CD14-positive monocyte (primary cell): ENCODE measurements at regions not wholly inside any gene's neighbourhood (a gene's known extent, or its start where the extent isn't known, plus 50 kb on each side); places are given as distances from the start of the nearest gene placed in this dataset.

Source experiments
- DNase-seq, 3 donors: peaks; one replicate each; pipeline ENCODE4 v3.0.0-alpha.2; 2011 to 2022
- H2AFZ ChIP-seq: 2 replicates; pipeline ENCODE4 v1.6.0; 2012; ENCODE audit warnings: mild to moderate bottlenecking, low read depth, low read length, inconsistent platforms; ENCODE audit not compliant: insufficient read depth, poor library complexity, severe bottlenecking
- H3K27ac ChIP-seq, 2 donors: 1 replicate in 1 of 2; 2 replicates in 1 of 2; pipeline ENCODE4 v1.5.1; 2012 to 2013; ENCODE audit warnings: low read length in 2 of 2, control low read depth in 1 of 2, inconsistent platforms in 1 of 2, low read depth in 1 of 2, mild to moderate bottlenecking in 1 of 2
- H3K27me3 ChIP-seq, 2 donors: one replicate each; pipeline versions ENCODE4 v1.6.0 to v1.6.1; 2011 to 2013; ENCODE audit warnings: low read length in 2 of 2; ENCODE audit not compliant: control insufficient read depth in 2 of 2, insufficient read depth in 2 of 2
- H3K36me3 ChIP-seq, 2 donors: replicated peaks in 1 of 2; 1 replicate in 1 of 2; 2 replicates in 1 of 2; pipeline versions ENCODE4 v1.5.1 to v1.6.1; 2012 to 2013; ENCODE audit warnings: low read length in 2 of 2, control low read depth in 1 of 2, inconsistent platforms in 1 of 2, mild to moderate bottlenecking in 1 of 2; ENCODE audit not compliant: insufficient read depth in 2 of 2, control insufficient read depth in 1 of 2
- H3K4me1 ChIP-seq, 2 donors: 1 replicate in 1 of 2; 2 replicates in 1 of 2; pipeline versions ENCODE4 v1.5.1 to v1.6.1; 2012 to 2013; ENCODE audit warnings: low read length in 2 of 2, control low read depth in 1 of 2, inconsistent platforms in 1 of 2, mild to moderate bottlenecking in 1 of 2, moderate library complexity in 1 of 2; ENCODE audit not compliant: insufficient read depth in 2 of 2, control insufficient read depth in 1 of 2
- H3K4me2 ChIP-seq: replicated peaks from 2 replicates; pipeline ENCODE3; 2012; ENCODE audit warnings: low read length, moderate library complexity, mild to moderate bottlenecking; ENCODE audit not compliant: poor library complexity, severe bottlenecking; ENCODE audit errors: extremely low read depth
- H3K4me3 ChIP-seq, 3 experiments: fragments of 200-600 bp in 1 of 3; sonication (generic) in 1 of 3; replicated peaks in 1 of 3; 1 replicate in 2 of 3; 2 replicates in 1 of 3; pipeline ENCODE4 v1.5.1; 2011 to 2013; ENCODE audit warnings: low read length in 3 of 3, mild to moderate bottlenecking in 3 of 3, control low read depth in 2 of 3, low read depth in 2 of 3, inconsistent platforms in 1 of 3, moderate library complexity in 1 of 3
- H3K79me2 ChIP-seq: 2 replicates; pipeline ENCODE4 v1.6.0; 2012; ENCODE audit warnings: mild to moderate bottlenecking, control low read depth, inconsistent platforms, low read length, moderate library complexity; ENCODE audit not compliant: insufficient read depth
- H3K9ac ChIP-seq: 2 replicates; pipeline ENCODE4 v1.6.0; 2017; ENCODE audit warnings: low read length, mild to moderate bottlenecking; ENCODE audit not compliant: insufficient read depth, poor library complexity, severe bottlenecking
- H3K9me3 ChIP-seq, 2 donors: replicated peaks in 1 of 2; 1 replicate in 1 of 2; 2 replicates in 1 of 2; pipeline versions ENCODE4 v1.5.1 to v1.6.1; 2012 to 2013; ENCODE audit warnings: low read length in 2 of 2, control low read depth in 1 of 2; ENCODE audit not compliant: control insufficient read depth in 1 of 2, insufficient read depth in 1 of 2
- H4K20me1 ChIP-seq: 2 replicates; pipeline ENCODE4 v1.6.0; 2012; ENCODE audit warnings: mild to moderate bottlenecking, low read length, control low read depth, moderate library complexity; ENCODE audit not compliant: insufficient read depth
- H3K27ac Mint-ChIP-seq, 7 donors: one replicate each; pipeline ENCODE4 v1.8.0; 2020; ENCODE audit warnings: mild to moderate bottlenecking in 7 of 7, mixed read lengths in 7 of 7, moderate library complexity in 6 of 7, inconsistent platforms in 2 of 7
- H3K27me3 Mint-ChIP-seq, 3 donors: one replicate each; pipeline ENCODE4 v1.8.0; 2021 to 2022; ENCODE audit warnings: low read depth in 3 of 3, mild to moderate bottlenecking in 3 of 3, mixed read lengths in 3 of 3, moderate library complexity in 3 of 3, inconsistent platforms in 1 of 3
- H3K36me3 Mint-ChIP-seq, 2 donors: one replicate each; pipeline ENCODE4 v1.8.0; 2020; ENCODE audit warnings: mixed read lengths in 2 of 2, inconsistent platforms in 1 of 2, mild to moderate bottlenecking in 1 of 2
- H3K4me1 Mint-ChIP-seq: one replicate; pipeline ENCODE4 v1.8.0; 2020; ENCODE audit warnings: mild to moderate bottlenecking, mixed read lengths
- H3K4me3 Mint-ChIP-seq, 2 donors: one replicate each; pipeline ENCODE4 v1.8.0; 2020; ENCODE audit warnings: mild to moderate bottlenecking in 2 of 2, mixed read lengths in 2 of 2, moderate library complexity in 1 of 2
- H3K9me3 Mint-ChIP-seq, 7 donors: one replicate each; pipeline ENCODE4 v1.8.0; 2020 to 2022; ENCODE audit warnings: mixed read lengths in 7 of 7, mild to moderate bottlenecking in 6 of 7, moderate library complexity in 6 of 7, inconsistent platforms in 2 of 7
- WGBS: methylation state at CpG from one replicate; pipeline ENCODE4 v1.1.5; 2013; ENCODE audit warnings: missing lambda C conversion rate; ENCODE audit not compliant: insufficient coverage; 5-methylcytosine and 5-hydroxymethylcytosine counted together
- intact Hi-C, 2 donors: fragments of 100-400 bp; cut with micrococcal nuclease; formaldehyde crosslinking; loops; one replicate each; pipeline versions ENCODE4 v1.15.0 to v1.15.1; 2023
- TF ChIP-seq, protein P1 (sequence below): fragments of 200-600 bp; IDR thresholded peaks from one replicate; pipeline ENCODE4 v1.8.0; 2022; ENCODE audit warnings: antibody characterized with exemption, mild to moderate bottlenecking

- Histone ChIP-seq H2AFZ (no peak overlapping the region), H3K27ac (no peak overlapping the region), H3K36me3 (no peaks in the 10 kb centered on the region), H3K4me2 (no peak overlapping the region), H3K27me3 (no peaks in the 10 kb centered on the region), H4K20me1 (no peaks in the 10 kb centered on the region), H3K79me2 (no peaks in the 10 kb centered on the region), H3K9ac (no peak overlapping the region), H3K4me3 (no peak overlapping the region), H3K9me3 (no peaks in the 10 kb centered on the region), H3K4me1 (no peaks in the 10 kb centered on the region)
- no peak overlapping the region for H3K4me3 Mint-ChIP-seq
- no peaks in the 10 kb centered on the region for H3K36me3 Mint-ChIP-seq
- H3K27ac Mint-ChIP-seq, result no peak overlapping the region
- no peaks in the 10 kb centered on the region for H3K27me3 Mint-ChIP-seq
- peaks cover 0 to 4% (median 0%) of the 10 kb centered on the region in 7 donors for H3K9me3 Mint-ChIP-seq
- TF ChIP-seq, protein P1, sequence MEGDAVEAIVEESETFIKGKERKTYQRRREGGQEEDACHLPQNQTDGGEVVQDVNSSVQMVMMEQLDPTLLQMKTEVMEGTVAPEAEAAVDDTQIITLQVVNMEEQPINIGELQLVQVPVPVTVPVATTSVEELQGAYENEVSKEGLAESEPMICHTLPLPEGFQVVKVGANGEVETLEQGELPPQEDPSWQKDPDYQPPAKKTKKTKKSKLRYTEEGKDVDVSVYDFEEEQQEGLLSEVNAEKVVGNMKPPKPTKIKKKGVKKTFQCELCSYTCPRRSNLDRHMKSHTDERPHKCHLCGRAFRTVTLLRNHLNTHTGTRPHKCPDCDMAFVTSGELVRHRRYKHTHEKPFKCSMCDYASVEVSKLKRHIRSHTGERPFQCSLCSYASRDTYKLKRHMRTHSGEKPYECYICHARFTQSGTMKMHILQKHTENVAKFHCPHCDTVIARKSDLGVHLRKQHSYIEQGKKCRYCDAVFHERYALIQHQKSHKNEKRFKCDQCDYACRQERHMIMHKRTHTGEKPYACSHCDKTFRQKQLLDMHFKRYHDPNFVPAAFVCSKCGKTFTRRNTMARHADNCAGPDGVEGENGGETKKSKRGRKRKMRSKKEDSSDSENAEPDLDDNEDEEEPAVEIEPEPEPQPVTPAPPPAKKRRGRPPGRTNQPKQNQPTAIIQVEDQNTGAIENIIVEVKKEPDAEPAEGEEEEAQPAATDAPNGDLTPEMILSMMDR, result no peak
- H3K4me1 Mint-ChIP-seq, result peaks cover 4% of the 10 kb centered on the region
- WGBS, result no CpG with 5 or more reads among the region's 1 CpG
- DNase-seq, result no peak
- intact Hi-C loops, result no loop called here
Measured at GRCh38 chr10:60549686-60550085, 160.0 kb upstream of the ANK3 start.

GRCh38 chr10:60542657-60543056 lies 153.0 kb upstream of the ANK3 start:
- Histone ChIP-seq H3K9ac (no peak overlapping the region), H3K4me1 (no peaks in the 10 kb centered on the region), H4K20me1 (no peaks in the 10 kb centered on the region), H3K4me3 (no peak overlapping the region), H3K27me3 (no peaks in the 10 kb centered on the region), H3K4me2 (no peak overlapping the region), H3K27ac (no peak overlapping the region), H3K79me2 (no peaks in the 10 kb centered on the region), H2AFZ (no peak overlapping the region), H3K9me3 (no peaks in the 10 kb centered on the region), H3K36me3 (no peaks in the 10 kb centered on the region)
- TF ChIP-seq, protein P1, result no peak
- H3K4me1 Mint-ChIP-seq, result peaks cover 12% of the 10 kb centered on the region
- no peak for DNase-seq
- no peak overlapping the region for H3K4me3 Mint-ChIP-seq
- H3K27me3 Mint-ChIP-seq, result no peaks in the 10 kb centered on the region
- no CpG with 5 or more reads among the region's 4 CpGs for WGBS
- no peak overlapping the region for H3K27ac Mint-ChIP-seq
- intact Hi-C loops, result no loop called here
- H3K36me3 Mint-ChIP-seq, result no peaks in the 10 kb centered on the region
- no peaks in the 10 kb centered on the region for H3K9me3 Mint-ChIP-seq
